Bronchial epithelial cell (primary cell): ENCODE measurements at regions not wholly inside any gene's neighbourhood (a gene's known extent, or its start where the extent isn't known, plus 50 kb on each side); places are given as distances from the start of the nearest gene placed in this dataset.
"Not testable (repeated sequence)": the region's sequence is repeated elsewhere in the genome, so short reads cannot be mapped to it uniquely, and the experiment has no call there.

Experiments
- DNase-seq: peaks from one replicate; pipeline ENCODE4 v3.0.0-alpha.2; 2010; ENCODE audit warnings: low read depth
- FAIRE-seq: peaks from 2 replicates; lab custom pipeline; 2011; peaks lifted over from hg19 to GRCh38; lab: Jason Lieb, UNC
- H3K27me3 ChIP-seq: 2 replicates; pipeline ENCODE4 v1.5.1; 2011; ENCODE audit warnings: low read length; ENCODE audit not compliant: control insufficient read depth, insufficient read depth
- H3K36me3 ChIP-seq: 2 replicates; pipeline ENCODE4 v1.5.1; 2011; ENCODE audit warnings: low read length; ENCODE audit not compliant: control insufficient read depth, insufficient read depth
- H3K4me3 ChIP-seq: 2 replicates; pipeline ENCODE4 v1.5.1; 2011; ENCODE audit warnings: mild to moderate bottlenecking, low read depth, low read length, control low read depth
- CTCF ChIP-seq: IDR thresholded peaks from 2 replicates; pipeline ENCODE4 v1.5.1; 2011; ENCODE audit warnings: mild to moderate bottlenecking, moderate library complexity, low read length, control low read depth, inconsistent platforms; ENCODE audit not compliant: insufficient read depth, severe bottlenecking

- DNase-seq (no peak), FAIRE-seq (no peak)
- no peak overlapping the region for H3K4me3 ChIP-seq
- no peak for TF ChIP-seq CTCF
- H3K27me3 ChIP-seq: no peaks in the 10 kb centered on the region
- no peaks in the 10 kb centered on the region for H3K36me3 ChIP-seq
Observed at GRCh38 chr13:91046715-91047327, 300.7 kb upstream of the MIR17HG start.

GRCh38 chr13:91050970-91051369, 296.5 kb upstream of the MIR17HG start:
- FAIRE-seq: no peak
- TF ChIP-seq CTCF: no peak
- no peak for DNase-seq
- no peak overlapping the region for H3K4me3 ChIP-seq
- no peaks in the 10 kb centered on the region for H3K36me3 ChIP-seq
- H3K27me3 ChIP-seq: no peaks in the 10 kb centered on the region

- no peak for TF ChIP-seq CTCF
- no peak for FAIRE-seq
- no peak for DNase-seq
- Histone ChIP-seq H3K4me3 (no peak overlapping the region), H3K27me3 (no peaks in the 10 kb centered on the region), H3K36me3 (no peaks in the 10 kb centered on the region)
Observed at GRCh38 chr13:91052876-91053275, 294.6 kb upstream of the MIR17HG start.

- DNase-seq: no peak
- TF ChIP-seq CTCF: no peak
- no peak for FAIRE-seq
- Histone ChIP-seq H3K36me3 (no peaks in the 10 kb centered on the region), H3K27me3 (no peaks in the 10 kb centered on the region), H3K4me3 (no peak overlapping the region)
Observed at GRCh38 chr13:91053318-91054065, 294.0 kb upstream of the MIR17HG start.

GRCh38 chr13:91054902-91055301, 292.6 kb upstream of the MIR17HG start:
- H3K36me3 ChIP-seq: no peaks in the 10 kb centered on the region
- no peak for TF ChIP-seq CTCF
- no peaks in the 10 kb centered on the region for H3K27me3 ChIP-seq
- FAIRE-seq (no peak), DNase-seq (no peak)
- no peak overlapping the region for H3K4me3 ChIP-seq

- DNase-seq (no peak), FAIRE-seq (no peak)
- Histone ChIP-seq H3K36me3 (no peaks in the 10 kb centered on the region), H3K27me3 (no peaks in the 10 kb centered on the region), H3K4me3 (no peak overlapping the region)
- no peak for TF ChIP-seq CTCF
Observed at GRCh38 chr13:91056746-91057145, 290.7 kb upstream of the MIR17HG start.

GRCh38 chr13:91057507-91057906, 290.0 kb upstream of the MIR17HG start:
- not testable (repeated sequence) for DNase-seq, H3K27me3 ChIP-seq, H3K36me3 ChIP-seq, H3K4me3 ChIP-seq, FAIRE-seq
